HG03095 (cell line): ENCODE measurements at regions not wholly inside any gene's neighbourhood (a gene's known extent, or its start where the extent isn't known, plus 50 kb on each side); places are given as distances from the start of the nearest gene placed in this dataset.

Source experiments
- ATAC-seq: cut with Tn5 transposase; IDR thresholded peaks from one replicate; pipeline ENCODE4 v1.9.1; 2021; ENCODE audit warnings: moderate library complexity; ENCODE audit not compliant: unreplicated experiment

GRCh38 chr3:18778598-18778997 lies 353.5 kb upstream of the SATB1 start:
- ATAC-seq, result no peak

DNA sequence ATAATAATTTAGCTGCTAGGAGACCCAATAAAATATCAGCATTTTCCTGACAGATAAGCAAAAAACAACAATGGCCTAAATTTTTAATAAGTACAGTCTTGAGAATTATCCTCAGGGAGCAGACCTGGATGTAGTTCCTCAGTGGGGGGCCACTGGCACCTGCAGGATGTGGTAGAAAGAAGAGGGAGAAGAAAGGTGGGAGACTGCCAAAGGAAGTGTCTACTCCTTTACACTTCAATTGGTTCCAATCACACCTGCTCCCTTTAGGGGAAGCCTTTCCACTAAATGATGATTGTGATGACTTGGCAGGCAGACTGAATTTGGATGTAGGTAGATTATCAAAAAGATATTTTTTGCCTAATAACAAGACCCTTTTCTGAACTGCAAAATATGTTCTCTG lies 353.0 kb upstream of the SATB1 start:
- ATAC-seq, result no peak

GRCh38 chr3:18775501-18775900 lies 350.4 kb upstream of the SATB1 start:
- no peak for ATAC-seq

- ATAC-seq, result no peak
Observed at GRCh38 chr3:18774319-18775088, 349.4 kb upstream of the SATB1 start.

DNA sequence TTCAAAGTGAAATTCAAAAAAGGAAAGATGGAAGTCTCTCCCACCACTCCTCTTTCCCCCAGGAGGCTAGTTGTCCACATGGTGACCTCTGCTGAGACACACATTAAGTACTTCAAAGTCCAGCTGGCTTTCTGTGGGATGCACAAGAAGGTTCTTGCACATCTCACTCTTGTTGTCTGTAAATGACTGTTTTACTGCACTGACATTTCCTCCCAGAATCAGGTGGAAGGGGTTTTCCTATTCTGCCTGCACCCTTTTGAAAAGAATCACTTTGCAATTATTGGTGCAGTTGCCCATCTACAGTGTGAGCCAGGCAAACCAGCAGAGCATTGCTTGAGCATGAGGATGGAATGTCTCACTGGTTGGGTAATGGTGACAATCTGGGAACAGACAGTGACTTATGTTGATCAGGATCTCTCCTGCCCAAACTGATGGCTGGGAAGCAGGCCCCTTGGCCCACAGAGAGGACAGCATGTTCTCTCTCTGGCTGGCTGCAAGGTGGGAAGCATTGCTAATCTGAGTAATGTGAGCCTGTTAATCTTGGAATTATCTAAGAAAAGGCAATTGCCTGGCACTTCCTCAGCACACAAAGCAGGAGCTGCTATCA lies 347.7 kb upstream of the SATB1 start:
- ATAC-seq, result no peak

DNA sequence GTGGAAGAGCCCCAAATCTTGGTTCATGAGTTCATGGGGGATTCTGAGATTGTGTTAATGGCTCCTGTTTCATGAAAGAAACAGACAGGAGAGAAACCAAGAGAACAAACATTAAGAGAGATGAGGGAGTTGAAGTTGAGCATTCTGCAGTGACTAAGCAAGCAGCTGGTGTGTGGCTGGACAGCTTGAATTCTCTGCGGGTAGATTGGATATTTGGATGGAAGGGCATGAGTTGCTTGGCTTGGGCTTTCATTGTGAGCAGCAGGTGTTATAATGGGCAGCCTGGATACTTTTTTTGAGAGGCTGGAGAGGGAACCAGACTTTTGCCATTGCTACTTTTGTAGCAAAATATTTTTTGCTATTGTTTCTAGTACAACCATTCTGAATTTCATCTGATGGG lies 346.8 kb upstream of the SATB1 start:
- no peak for ATAC-seq

DNA sequence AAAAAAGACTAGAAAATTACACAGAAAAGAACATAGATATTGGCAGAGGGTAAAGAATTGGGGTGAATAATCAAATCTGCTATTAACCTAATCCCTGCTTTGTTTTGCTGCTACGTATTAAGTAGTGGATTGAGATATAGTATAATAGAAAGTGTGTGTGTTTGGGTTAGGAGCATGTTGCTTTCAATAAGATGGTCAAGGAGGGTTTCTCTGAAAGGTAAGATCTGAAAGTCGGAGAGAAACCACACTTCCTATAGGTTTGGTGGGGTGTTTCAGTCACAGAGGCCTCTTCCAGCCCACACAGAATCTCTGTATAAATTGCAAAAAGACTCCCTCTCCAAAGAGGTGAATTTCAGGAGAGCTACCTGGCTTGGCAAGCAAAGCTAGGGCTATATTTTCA lies 345.7 kb upstream of the SATB1 start:
- ATAC-seq, result no peak

GRCh38 chr3:18767756-18768303 lies 342.7 kb upstream of the SATB1 start:
- no peak for ATAC-seq

- ATAC-seq, result no peak
Observed at GRCh38 chr3:18766974-18767373, 341.8 kb upstream of the SATB1 start.

- ATAC-seq, result no peak
Observed at GRCh38 chr3:18765662-18766061, 340.5 kb upstream of the SATB1 start.

- no peak for ATAC-seq
Observed at GRCh38 chr3:18765161-18765560, 340.0 kb upstream of the SATB1 start.

DNA sequence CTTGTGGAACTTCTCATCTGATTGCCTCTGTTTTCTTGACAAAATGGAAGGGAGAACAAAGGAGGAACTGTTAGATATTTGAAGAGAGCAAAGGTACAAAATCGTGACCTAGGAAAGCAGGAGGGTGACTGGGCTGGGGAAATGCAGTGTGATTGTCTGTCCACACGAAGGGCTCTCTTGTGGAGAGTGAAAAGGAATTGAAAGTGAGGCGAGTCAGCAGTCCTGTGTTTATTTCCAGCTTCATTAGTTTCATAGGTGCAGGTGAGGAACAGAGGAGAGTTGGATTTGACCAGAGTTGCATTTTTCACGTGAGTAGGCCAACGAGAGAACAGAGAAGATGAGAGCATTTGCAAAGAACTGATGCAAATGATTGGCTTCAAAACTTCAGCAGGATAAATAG lies 336.4 kb upstream of the SATB1 start:
- no peak for ATAC-seq

DNA sequence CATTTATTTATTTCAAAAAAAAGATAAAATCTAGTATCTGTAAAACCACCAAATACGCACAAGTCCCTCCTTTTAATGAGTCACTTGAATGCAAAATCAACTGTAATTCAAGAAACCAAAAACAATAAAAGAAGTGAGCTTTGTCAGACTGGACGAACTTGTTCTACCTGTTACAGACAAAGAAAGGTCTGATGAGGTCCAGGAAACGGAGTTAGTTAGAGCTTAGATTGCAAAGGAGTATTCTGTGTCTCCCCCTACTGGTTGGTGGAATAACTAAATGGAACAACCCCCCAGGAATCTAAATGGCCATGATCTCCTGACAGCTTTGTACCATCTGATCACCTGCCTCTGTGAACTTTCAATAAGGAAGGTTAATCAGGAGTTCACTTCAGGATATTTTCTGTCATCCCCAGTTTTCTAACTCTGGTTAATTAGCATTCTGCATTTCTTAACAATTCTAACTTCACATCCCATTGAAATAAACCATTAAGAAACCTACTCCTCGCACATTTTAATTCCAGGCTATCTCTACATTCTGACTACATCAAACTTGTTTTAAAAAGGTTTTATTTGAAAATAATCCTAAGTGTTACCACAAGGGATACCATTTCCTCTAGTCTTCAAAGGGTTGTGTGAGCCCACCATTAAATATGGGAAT lies 333.0 kb upstream of the SATB1 start:
- ATAC-seq, result peak; percentile 83

DNA sequence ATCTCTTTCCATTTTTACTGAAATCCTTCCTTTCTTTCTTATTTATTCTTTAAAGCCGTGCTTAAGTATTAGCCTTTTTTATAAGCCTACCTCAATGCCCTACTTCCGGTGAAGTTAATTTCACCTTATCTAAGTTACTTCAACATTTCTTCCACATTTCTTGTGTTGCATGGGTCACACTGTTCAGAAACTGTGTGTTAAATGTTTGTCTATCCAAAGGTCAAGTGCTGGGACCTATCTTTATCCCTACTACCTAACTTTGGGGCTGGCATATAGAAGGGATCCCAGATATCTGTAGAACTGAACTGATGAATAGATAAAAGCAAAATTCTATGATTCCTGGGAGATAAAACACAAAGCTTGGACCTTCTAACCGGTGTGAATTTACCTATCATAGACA lies 332.3 kb upstream of the SATB1 start:
- no peak for ATAC-seq

- ATAC-seq, result no peak
Observed at GRCh38 chr3:18752273-18752934, 327.3 kb upstream of the SATB1 start.

DNA sequence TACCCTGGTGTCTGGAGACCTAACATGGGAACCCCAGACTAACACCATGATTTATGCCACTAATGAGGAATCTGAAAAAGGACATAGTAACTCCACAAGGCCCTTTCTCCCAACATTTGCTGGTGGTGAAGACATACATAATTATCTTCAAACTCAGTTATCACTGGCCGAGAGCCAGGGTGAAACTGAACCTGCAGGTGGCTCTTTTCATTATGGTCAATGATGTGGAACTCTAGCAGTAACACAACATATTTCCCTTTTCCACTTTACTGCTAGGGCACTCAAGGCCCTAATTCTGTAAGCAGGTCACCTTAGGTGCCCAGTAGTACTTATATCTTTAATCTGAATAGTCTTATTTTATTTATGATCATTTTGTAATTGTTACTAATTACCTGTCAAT lies 326.4 kb upstream of the SATB1 start:
- no peak for ATAC-seq

DNA sequence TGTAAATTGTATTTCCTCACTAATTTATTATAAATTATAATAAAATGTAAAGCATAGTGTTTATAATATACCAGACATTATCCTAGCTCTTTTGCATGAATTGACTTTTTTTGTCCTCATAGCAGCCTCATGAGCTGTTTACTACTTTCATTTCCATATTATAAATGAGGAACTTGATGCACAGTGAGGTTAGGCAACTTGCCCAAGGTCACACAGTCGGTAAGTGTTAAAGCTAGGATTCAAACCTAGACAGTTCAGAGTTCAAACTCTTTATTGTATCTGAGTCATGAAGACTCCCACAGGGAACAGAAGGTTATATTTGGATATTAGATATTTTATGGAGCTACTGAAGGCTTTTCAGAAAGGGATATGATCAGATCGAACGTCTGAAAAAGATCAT lies 322.2 kb upstream of the SATB1 start:
- no peak for ATAC-seq

- no peak for ATAC-seq
Observed at GRCh38 chr3:18745472-18745871, 320.3 kb upstream of the SATB1 start.

DNA sequence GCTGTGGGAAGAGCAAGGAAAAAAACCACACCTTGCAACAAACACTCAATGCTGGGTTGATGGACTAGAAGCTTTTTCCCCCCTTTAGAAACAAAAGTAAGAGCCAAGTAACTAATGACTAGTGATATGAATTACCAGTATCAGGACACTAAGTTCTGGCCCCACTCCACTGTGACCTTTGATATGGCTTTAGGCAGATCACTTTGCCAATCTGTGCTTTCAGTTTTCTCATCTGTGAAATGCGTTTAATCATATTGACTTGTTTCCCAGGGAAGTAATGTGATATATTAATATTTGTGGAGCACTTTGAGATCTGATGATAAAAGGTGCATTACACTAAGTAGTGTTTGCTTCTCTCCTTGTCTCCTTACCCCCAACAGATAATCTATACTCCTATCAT lies 319.3 kb upstream of the SATB1 start:
- ATAC-seq, result no peak

- no peak for ATAC-seq
Observed at GRCh38 chr3:18743761-18744160, 318.6 kb upstream of the SATB1 start.
